ENCODE measurements at regions not wholly inside any gene's neighbourhood (a gene's known extent, or its start where the extent isn't known, plus 50 kb on each side); places are given as distances from the start of the nearest gene placed in this dataset.

DNA sequence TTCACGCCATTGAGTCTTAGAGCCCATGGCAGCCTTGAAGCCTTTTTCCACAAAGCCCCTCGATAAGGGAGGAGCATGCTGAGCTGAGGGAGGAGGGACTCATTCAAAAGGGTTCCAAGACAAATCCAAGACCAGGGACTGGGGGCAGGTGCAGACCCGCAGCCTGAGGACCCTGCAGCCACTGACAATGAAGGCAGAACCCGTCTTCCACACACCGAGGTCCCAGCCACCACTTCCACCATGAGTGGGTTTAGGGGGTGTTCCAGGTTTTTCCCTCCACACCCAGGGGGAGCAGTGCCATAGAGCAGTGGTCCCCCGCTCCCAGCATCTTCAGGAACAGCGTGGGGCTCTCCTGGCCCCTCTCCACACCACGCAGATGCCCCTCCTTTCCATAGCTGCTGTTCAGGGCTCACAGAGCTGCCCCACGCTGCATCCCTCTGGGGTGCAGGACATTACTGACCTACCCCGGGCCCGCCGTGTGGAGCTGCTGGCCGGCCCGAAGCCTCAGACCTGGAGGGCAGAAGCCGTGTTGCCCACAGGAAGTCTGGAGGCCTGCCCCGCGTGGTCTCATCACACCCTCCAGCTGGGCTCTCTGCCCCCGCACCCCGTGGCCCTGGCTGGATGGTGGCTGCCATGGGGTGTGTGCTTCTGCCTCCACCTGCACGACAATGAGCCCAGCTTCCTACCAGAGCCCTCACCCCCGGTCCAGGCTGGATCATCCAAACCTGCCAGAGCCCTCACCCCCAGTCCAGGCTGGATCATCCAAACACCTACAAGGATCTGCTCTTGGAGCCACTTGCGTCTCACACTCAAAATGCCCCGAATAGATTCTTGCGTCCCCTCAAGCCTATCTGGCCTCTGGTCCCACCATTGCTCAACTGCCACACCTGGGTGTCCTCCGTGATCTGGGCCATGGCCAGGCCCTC is 220.0 kb upstream of the TCERG1L start:
- WGBS (ENCODE audit: low lambda C conversion rate) = 36% methylated on average over 7 of the region's 25 CpGs
- POLR2A ChIA-PET = no interaction called here
- H3K9me3 ChIP-seq (ENCODE audit: low read length) = no peaks in the 10 kb centered on the region
- FAIRE-seq (no peak), DNase-seq (ENCODE audit: low spot score) (no peak), ATAC-seq (no peak; the same call in 2 of the 3 replicates)
- H3K4me3 ChIP-seq (replicated peaks in 1 of 3; ENCODE audit: insufficient read depth in 1 of 3, low read depth in 2 of 3, low read length in 3 of 3) = no peak overlapping the region
- H3K9ac ChIP-seq (ENCODE audit: insufficient read depth, low read depth, low read length) = no peak overlapping the region
- CTCF ChIA-PET (ENCODE audit: low intra/inter-chr PET ratio, low total read pairs) = no interaction called here
- intact Hi-C loops (cut with micrococcal nuclease; ENCODE audit: unreplicated experiment) = no loop called here
- H3K4me2 ChIP-seq (ENCODE audit: low read depth, low read length) = no peak overlapping the region
- in situ Hi-C loops (cut with HindIII; ENCODE audit: extremely low pct_ligation_motif_present, low pct_unique_long_range_greater_than_20kb) = no loop called here
- no peaks in the 10 kb centered on the region for H3K79me2 ChIP-seq (ENCODE audit: insufficient read depth, low read length)
- H2AFZ ChIP-seq (ENCODE audit: low read length) = no peak overlapping the region
- H4K20me1 ChIP-seq (ENCODE audit: insufficient read depth, low read length) = no peaks in the 10 kb centered on the region
- TF ChIP-seq ZNF619 (CRISPR knock-in tag; IDR thresholded peaks at IDR 0.05) (no peak), KAT8 (CRISPR knock-in tag; IDR thresholded peaks at IDR 0.05) (no peak), RFX5 (IDR thresholded peaks at IDR 0.05; ENCODE audit: low read depth, low read length) (no peak), PLRG1 (conservative IDR thresholded peaks at IDR 0.05) (no peak), ZEB1 (IDR thresholded peaks at IDR 0.05; ENCODE audit: insufficient replicate concordance, low read depth) (no peak), SSRP1 (CRISPR knock-in tag; IDR thresholded peaks at IDR 0.05) (no peak), ZNF30 (CRISPR knock-in tag; IDR thresholded peaks at IDR 0.05) (no peak), JDP2 (CRISPR knock-in tag; IDR thresholded peaks at IDR 0.05; ENCODE audit: borderline replicate concordance) (no peak), NR1H2 (CRISPR knock-in tag; IDR thresholded peaks at IDR 0.05; ENCODE audit: borderline replicate concordance, low read depth) (no peak), ZNF724P (CRISPR knock-in tag; IDR thresholded peaks at IDR 0.05; ENCODE audit: borderline replicate concordance) (no peak), ZNF280D (CRISPR knock-in tag; IDR thresholded peaks at IDR 0.05) (no peak), ZNF263 (CRISPR knock-in tag; IDR thresholded peaks at IDR 0.05) (no peak), ZNF350 (CRISPR knock-in tag; IDR thresholded peaks at IDR 0.05; ENCODE audit: borderline replicate concordance, low read depth) (no peak), MXD4 (CRISPR knock-in tag; IDR thresholded peaks at IDR 0.05) (no peak), CHD2 (IDR thresholded peaks at IDR 0.05; ENCODE audit: low read depth, low read length) (no peak)
- H3K27me3 ChIP-seq (ENCODE audit: control insufficient read depth in 1 of 2, insufficient read depth in 2 of 2, low read length in 2 of 2) = peaks cover 4 to 50% of the 10 kb centered on the region in 2 experiments; a peak in 4 of 5 replicates
- no peak overlapping the region for H3K27ac ChIP-seq (ENCODE audit: extremely low read length, insufficient read depth, low read length)
- BruUV-seq (replicated peaks) = no TSS peak
- no peaks in the 10 kb centered on the region for H3K4me1 ChIP-seq (ENCODE audit: insufficient read depth, low read length)
- no peaks in the 10 kb centered on the region for H3K36me3 ChIP-seq (replicated peaks in 1 of 2; ENCODE audit: control insufficient read depth in 1 of 2, insufficient read depth in 2 of 2, low read length in 2 of 2)
